ENCODE measurements at regions not wholly inside any gene's neighbourhood (a gene's known extent, or its start where the extent isn't known, plus 50 kb on each side); places are given as distances from the start of the nearest gene placed in this dataset.

GRCh38 chr17:71759422-71760060 is 361.3 kb upstream of the SOX9 start:
- no peak for DNase-seq (ENCODE audit: low read depth)
- no peak overlapping the region for H3K4me3 ChIP-seq (ENCODE audit: low read depth, low read length)
- no peak for TF ChIP-seq CTCF (IDR thresholded peaks at IDR 0.05; ENCODE audit: insufficient read depth, low read depth, low read length)

GRCh38 chr17:71760062-71760720 is 360.6 kb upstream of the SOX9 start:
- peak; percentile 1 for DNase-seq (ENCODE audit: low read depth)
- H3K4me3 ChIP-seq (ENCODE audit: low read depth, low read length), result no peak overlapping the region
- no peak for TF ChIP-seq CTCF (IDR thresholded peaks at IDR 0.05; ENCODE audit: insufficient read depth, low read depth, low read length)

GRCh38 chr17:71762526-71762925 is 358.3 kb upstream of the SOX9 start:
- no peak for DNase-seq (ENCODE audit: low read depth)
- no peak for TF ChIP-seq CTCF (IDR thresholded peaks at IDR 0.05; ENCODE audit: insufficient read depth, low read depth, low read length)
- H3K4me3 ChIP-seq (ENCODE audit: low read depth, low read length), result no peak overlapping the region

- peak; percentile 26 for TF ChIP-seq CTCF (IDR thresholded peaks at IDR 0.05; ENCODE audit: insufficient read depth, low read depth, low read length)
- no peak for DNase-seq (ENCODE audit: low read depth)
- no peak overlapping the region for H3K4me3 ChIP-seq (ENCODE audit: low read depth, low read length)
These were observed 356.3 kb upstream of the SOX9 start for GRCh38 chr17:71764505-71764904.

GRCh38 chr17:71765437-71765836 is 355.4 kb upstream of the SOX9 start:
- TF ChIP-seq CTCF (IDR thresholded peaks at IDR 0.05; ENCODE audit: insufficient read depth, low read depth, low read length), result no peak
- H3K4me3 ChIP-seq (ENCODE audit: low read depth, low read length), result no peak overlapping the region
- peak; percentile 6 for DNase-seq (ENCODE audit: low read depth)

GRCh38 chr17:71769850-71770249 is 351.0 kb upstream of the SOX9 start:
- DNase-seq (ENCODE audit: low read depth), result no peak
- H3K4me3 ChIP-seq (ENCODE audit: low read depth, low read length), result no peak overlapping the region
- TF ChIP-seq CTCF (IDR thresholded peaks at IDR 0.05; ENCODE audit: insufficient read depth, low read depth, low read length), result no peak

All from fibroblast of villous mesenchyme (primary cell).